T-cell (primary cell): ENCODE measurements at regions not wholly inside any gene's neighbourhood (a gene's known extent, or its start where the extent isn't known, plus 50 kb on each side); places are given as distances from the start of the nearest gene placed in this dataset.

Experiments used
- ATAC-seq, 4 experiments: fragments of 200-7000 bp in 3 of 4; fragments of 150-1000 bp in 1 of 4; cut with Tn5 transposase; replicated peaks in 1 of 4; 1 replicate in 3 of 4; 2 replicates in 1 of 4; pipeline ENCODE4 v1.10.0; 2021; ENCODE audit warnings: moderate library complexity in 3 of 4, mild to moderate bottlenecking in 2 of 4, moderate number of reproducible peaks in 1 of 4
- CTCF ChIA-PET, 2 donors: fragments of 300-600 bp; sonication (Branson Sonifier 250); formaldehyde crosslinking; loops; one replicate each; lab custom pipeline; 2022; ENCODE audit warnings: antibody characterized with exemption in 2 of 2; lab: Charles Lee
- POLR2A ChIA-PET, 2 donors: fragments of 300-600 bp; sonication (Branson Sonifier 250); formaldehyde crosslinking; loops; one replicate each; lab custom pipeline; 2022; ENCODE audit warnings: antibody characterized with exemption in 2 of 2; lab: Charles Lee
- DNase-seq, 35 experiments: peaks; one replicate each; pipeline versions ENCODE4 v3.0.0 to v3.0.0-alpha.2; 2013 to 2023
- H3K27ac ChIP-seq: one replicate; pipeline ENCODE4 v1.5.1; 2013; ENCODE audit warnings: low read length
- H3K27me3 ChIP-seq, 2 experiments: replicated peaks in 1 of 2; 1 replicate in 1 of 2; 2 replicates in 1 of 2; pipeline versions ENCODE4 v1.6.1 to v1.7.0; 2013; ENCODE audit warnings: low read length in 1 of 2, mixed read lengths in 1 of 2; ENCODE audit not compliant: control insufficient read depth in 2 of 2, insufficient read depth in 2 of 2; ENCODE audit errors: extremely low read depth in 1 of 2
- H3K36me3 ChIP-seq, 2 donors: 1 replicate in 1 of 2; 2 replicates in 1 of 2; pipeline versions ENCODE4 v1.6.1 to v1.7.0; 2013; ENCODE audit warnings: low read length in 1 of 2; ENCODE audit not compliant: control insufficient read depth in 2 of 2, insufficient read depth in 1 of 2; ENCODE audit errors: extremely low read depth in 1 of 2
- H3K4me1 ChIP-seq, 2 experiments: 1 replicate in 1 of 2; 2 replicates in 1 of 2; pipeline versions ENCODE4 v1.6.1 to v1.7.0; 2013; ENCODE audit warnings: low read length in 2 of 2, mixed read lengths in 1 of 2; ENCODE audit not compliant: insufficient read depth in 2 of 2, control insufficient read depth in 1 of 2; ENCODE audit errors: extremely low read depth in 1 of 2
- H3K4me3 ChIP-seq, 2 donors: 1 replicate in 1 of 2; 2 replicates in 1 of 2; pipeline versions ENCODE4 v1.5.1 to v1.7.0; 2013; ENCODE audit warnings: mild to moderate bottlenecking in 2 of 2, low read length in 1 of 2, moderate library complexity in 1 of 2; ENCODE audit not compliant: control insufficient read depth in 1 of 2; ENCODE audit errors: extremely low read depth in 1 of 2
- H3K9me3 ChIP-seq: 2 replicates; pipeline ENCODE4 v1.7.0; 2013
- H3K27ac Mint-ChIP-seq, 2 donors: one replicate each; pipeline ENCODE4 v1.8.0; 2020 to 2021; ENCODE audit warnings: mild to moderate bottlenecking in 2 of 2, mixed read lengths in 2 of 2
- H3K27me3 Mint-ChIP-seq, 2 donors: one replicate each; pipeline ENCODE4 v1.8.0; 2021 to 2022; ENCODE audit warnings: mixed read lengths in 2 of 2
- H3K36me3 Mint-ChIP-seq: one replicate; pipeline ENCODE4 v1.8.0; 2021; ENCODE audit warnings: mixed read lengths
- H3K4me1 Mint-ChIP-seq, 3 donors: one replicate each; pipeline ENCODE4 v1.8.0; 2020 to 2022; ENCODE audit warnings: mixed read lengths in 3 of 3, mild to moderate bottlenecking in 1 of 3
- H3K4me3 Mint-ChIP-seq, 3 donors: one replicate each; pipeline ENCODE4 v1.8.0; 2020 to 2022; ENCODE audit warnings: mild to moderate bottlenecking in 3 of 3, mixed read lengths in 3 of 3, moderate library complexity in 3 of 3
- H3K9me3 Mint-ChIP-seq, 3 donors: one replicate each; pipeline ENCODE4 v1.8.0; 2020 to 2022; ENCODE audit warnings: mixed read lengths in 3 of 3
- WGBS: methylation state at CpG from one replicate; pipeline ENCODE4 v1.1.5; 2013; ENCODE audit warnings: missing lambda C conversion rate; ENCODE audit not compliant: insufficient coverage; 5-methylcytosine and 5-hydroxymethylcytosine counted together

GRCh38 chr2:221203856-221204255 lies 368.2 kb downstream of the EPHA4 start:
- H3K4me1 ChIP-seq = no peaks in the 10 kb centered on the region
- ChIA-PET CTCF (interaction anchor here in 1 of 2 donors (0.5 kb wide), 1 partner anchor 1791 kb away, joined by 3 read pairs; no protein-coding TSS in a partner anchor), POLR2A (interaction anchor here in 1 of 2 donors (0.5 to 0.7 kb wide), 2 partner anchors 33 to 100 kb away, joined by 3 read pairs; no protein-coding TSS in a partner anchor)
- no peaks in the 10 kb centered on the region for H3K36me3 ChIP-seq
- H3K27me3 ChIP-seq = no peaks in the 10 kb centered on the region
- Mint-ChIP-seq H3K4me1 (no peaks in the 10 kb centered on the region), H3K4me3 (no peak overlapping the region), H3K9me3 (no peaks in the 10 kb centered on the region), H3K36me3 (no peaks in the 10 kb centered on the region), H3K27me3 (peaks cover 3 to 4% of the 10 kb centered on the region in 2 donors), H3K27ac (no peak overlapping the region)
- H3K4me3 ChIP-seq = no peak overlapping the region
- no peaks in the 10 kb centered on the region for H3K9me3 ChIP-seq
- 38% methylated on average over 2 of the region's 2 CpGs for WGBS
- ATAC-seq (no peak), DNase-seq (no peak)
- no peak overlapping the region for H3K27ac ChIP-seq

- DNase-seq (no peak), ATAC-seq (no peak)
- H3K27me3 Mint-ChIP-seq = peaks cover 3 to 4% of the 10 kb centered on the region in 2 donors
- Histone ChIP-seq H3K4me3 (no peak overlapping the region), H3K4me1 (no peaks in the 10 kb centered on the region), H3K27me3 (no peaks in the 10 kb centered on the region), H3K36me3 (no peaks in the 10 kb centered on the region), H3K27ac (no peak overlapping the region), H3K9me3 (no peaks in the 10 kb centered on the region)
- H3K27ac Mint-ChIP-seq = no peak overlapping the region
- H3K4me3 Mint-ChIP-seq = no peak overlapping the region
- WGBS = no CpG with 5 or more reads among the region's 2 CpGs
- no peaks in the 10 kb centered on the region for H3K4me1 Mint-ChIP-seq
- POLR2A ChIA-PET = interaction anchor here in 1 of 2 donors (0.7 kb wide), 1 partner anchor 32 kb away, joined by 3 read pairs; no protein-coding TSS in a partner anchor
- CTCF ChIA-PET = no interaction called here
- no peaks in the 10 kb centered on the region for H3K36me3 Mint-ChIP-seq
- no peaks in the 10 kb centered on the region for H3K9me3 Mint-ChIP-seq
These were observed 367.4 kb downstream of the EPHA4 start for GRCh38 chr2:221204699-221205098.

GRCh38 chr2:221205103-221205673 lies 366.9 kb downstream of the EPHA4 start:
- Histone ChIP-seq H3K36me3 (no peaks in the 10 kb centered on the region), H3K4me3 (no peak overlapping the region), H3K27me3 (no peaks in the 10 kb centered on the region), H3K9me3 (no peaks in the 10 kb centered on the region), H3K4me1 (no peaks in the 10 kb centered on the region), H3K27ac (no peak overlapping the region)
- Mint-ChIP-seq H3K36me3 (no peaks in the 10 kb centered on the region), H3K4me3 (no peak overlapping the region), H3K9me3 (no peaks in the 10 kb centered on the region), H3K27me3 (peaks cover 3 to 4% of the 10 kb centered on the region in 2 donors), H3K4me1 (no peaks in the 10 kb centered on the region), H3K27ac (no peak overlapping the region)
- ChIA-PET POLR2A (no interaction called here), CTCF (no interaction called here)
- 78% methylated on average over 4 of the region's 5 CpGs for WGBS
- DNase-seq (no peak), ATAC-seq (no peak)

- ChIA-PET POLR2A (no interaction called here), CTCF (no interaction called here)
- Histone ChIP-seq H3K4me3 (no peak overlapping the region), H3K9me3 (no peaks in the 10 kb centered on the region), H3K4me1 (peaks cover 0 to 7% of the 10 kb centered on the region in 2 experiments), H3K27ac (no peak overlapping the region), H3K27me3 (no peaks in the 10 kb centered on the region), H3K36me3 (no peaks in the 10 kb centered on the region)
- Mint-ChIP-seq H3K36me3 (no peaks in the 10 kb centered on the region), H3K4me3 (no peak overlapping the region), H3K9me3 (no peaks in the 10 kb centered on the region), H3K4me1 (peaks cover 0 to 12% (median 3%) of the 10 kb centered on the region in 3 donors), H3K27ac (no peak overlapping the region), H3K27me3 (peaks cover 2 to 3% of the 10 kb centered on the region in 2 donors)
- no CpG with 5 or more reads among the region's 2 CpGs for WGBS
- ATAC-seq = no peak
- no peak for DNase-seq
These were observed 361.4 kb downstream of the EPHA4 start for GRCh38 chr2:221210686-221211085.

- no peaks in the 10 kb centered on the region for H3K36me3 ChIP-seq
- H3K9me3 ChIP-seq = no peaks in the 10 kb centered on the region
- H3K27ac ChIP-seq = no peak overlapping the region
- no peak overlapping the region for H3K4me3 ChIP-seq
- H3K27me3 ChIP-seq = no peaks in the 10 kb centered on the region
- Mint-ChIP-seq H3K27ac (no peak overlapping the region), H3K9me3 (no peaks in the 10 kb centered on the region), H3K36me3 (no peaks in the 10 kb centered on the region), H3K4me1 (peaks cover 0 to 12% (median 3%) of the 10 kb centered on the region in 3 donors), H3K4me3 (no peak overlapping the region), H3K27me3 (peaks cover 0 to 3% of the 10 kb centered on the region in 2 donors)
- ChIA-PET POLR2A (no interaction called here), CTCF (no interaction called here)
- peaks cover 0 to 7% of the 10 kb centered on the region in 2 experiments for H3K4me1 ChIP-seq
- WGBS = no CpG with 5 or more reads among the region's 3 CpGs
- no peak for ATAC-seq
- no peak for DNase-seq
These were observed 360.5 kb downstream of the EPHA4 start for GRCh38 chr2:221211653-221212052.

GRCh38 chr2:221212105-221212504 lies 360.0 kb downstream of the EPHA4 start:
- no peaks in the 10 kb centered on the region for H3K36me3 ChIP-seq
- H3K4me3 Mint-ChIP-seq = no peak overlapping the region
- H3K36me3 Mint-ChIP-seq = no peaks in the 10 kb centered on the region
- no peaks in the 10 kb centered on the region for H3K9me3 Mint-ChIP-seq
- no peak overlapping the region for H3K4me3 ChIP-seq
- H3K27ac Mint-ChIP-seq = no peak overlapping the region
- no peak overlapping the region for H3K27ac ChIP-seq
- peaks cover 0 to 12% (median 3%) of the 10 kb centered on the region in 3 donors for H3K4me1 Mint-ChIP-seq
- peaks cover 0 to 7% of the 10 kb centered on the region in 2 experiments for H3K4me1 ChIP-seq
- H3K27me3 Mint-ChIP-seq = peaks cover 0 to 3% of the 10 kb centered on the region in 2 donors
- POLR2A ChIA-PET = no interaction called here
- no peak for ATAC-seq
- WGBS = no CpG with 5 or more reads among the region's 2 CpGs
- DNase-seq = no peak
- no peaks in the 10 kb centered on the region for H3K27me3 ChIP-seq
- CTCF ChIA-PET = no interaction called here
- no peaks in the 10 kb centered on the region for H3K9me3 ChIP-seq
